ENCODE measurements at regions not wholly inside any gene's neighbourhood (a gene's known extent, or its start where the extent isn't known, plus 50 kb on each side); places are given as distances from the start of the nearest gene placed in this dataset.

- no peak overlapping the region for H3K4me3 ChIP-seq (ENCODE audit: control insufficient read depth in 2 of 3, extremely low read depth in 1 of 3, insufficient read depth in 2 of 3, low read depth in 1 of 3, low read length in 3 of 3)
- H3K4me1 ChIP-seq (ENCODE audit: control insufficient read depth, extremely low read depth, insufficient read depth, low read length), result no peaks in the 10 kb centered on the region
- H3K4me2 ChIP-seq (ENCODE audit: control insufficient read depth, extremely low read depth, insufficient read depth, low read depth, low read length), result no peak overlapping the region
- H2AFZ ChIP-seq (ENCODE audit: control insufficient read depth, low read length), result no peak overlapping the region
- H3K36me3 ChIP-seq (ENCODE audit: control insufficient read depth in 2 of 2, extremely low read depth in 1 of 2, insufficient read depth in 2 of 2, low read length in 2 of 2), result no peaks in the 10 kb centered on the region
- no peaks in the 10 kb centered on the region for H3K27me3 ChIP-seq (ENCODE audit: control insufficient read depth, extremely low read depth, insufficient read depth, low read length)
- H3K9me3 ChIP-seq (ENCODE audit: control insufficient read depth, low read depth, low read length), result no peaks in the 10 kb centered on the region
- dilution Hi-C loops (cut with MboI; ENCODE audit: extremely low pct_ligation_motif_present, low sequenced_read_pairs), result no loop called here
- DNase-seq (ENCODE audit: low read depth, low spot score) (no peak), FAIRE-seq (no peak)
- H3K9me1 ChIP-seq (ENCODE audit: control insufficient read depth, extremely low read depth, insufficient read depth, low read length), result no peaks in the 10 kb centered on the region
- no peak overlapping the region for H3K27ac ChIP-seq (ENCODE audit: control insufficient read depth, insufficient read depth, low read length)
- no peaks in the 10 kb centered on the region for H4K20me1 ChIP-seq (ENCODE audit: control insufficient read depth, extremely low read depth, insufficient read depth, low read length)
- H3K9ac ChIP-seq (ENCODE audit: control insufficient read depth, extremely low read depth, insufficient read depth, low read length), result no peak overlapping the region
- TF ChIP-seq CTCF (optimal IDR thresholded peaks at IDR 0.05 in 1 of 3, IDR thresholded peaks at IDR 0.05 in 1 of 3, conservative IDR thresholded peaks at IDR 0.05 in 1 of 3; ENCODE audit: extremely low read depth in 1 of 3, insufficient read depth in 2 of 3, low read length in 3 of 3), result no peak
- no peak for TF ChIP-seq EZH2 (IDR thresholded peaks at IDR 0.05; ENCODE audit: low read length)
- H3K79me2 ChIP-seq (ENCODE audit: control insufficient read depth, insufficient read depth, low read length), result no peaks in the 10 kb centered on the region
Measured at GRCh38 chrX:42466332-42467046, 311.5 kb downstream of the PPP1R2C start.

- H3K4me1 ChIP-seq (ENCODE audit: control insufficient read depth, extremely low read depth, insufficient read depth, low read length), result no peaks in the 10 kb centered on the region
- no peaks in the 10 kb centered on the region for H3K27me3 ChIP-seq (ENCODE audit: control insufficient read depth, extremely low read depth, insufficient read depth, low read length)
- no peak for DNase-seq (ENCODE audit: low read depth, low spot score)
- TF ChIP-seq CTCF (optimal IDR thresholded peaks at IDR 0.05 in 1 of 3, IDR thresholded peaks at IDR 0.05 in 1 of 3, conservative IDR thresholded peaks at IDR 0.05 in 1 of 3; ENCODE audit: extremely low read depth in 1 of 3, insufficient read depth in 2 of 3, low read length in 3 of 3) (no peak), EZH2 (IDR thresholded peaks at IDR 0.05; ENCODE audit: low read length) (no peak)
- H3K9me1 ChIP-seq (ENCODE audit: control insufficient read depth, extremely low read depth, insufficient read depth, low read length), result no peaks in the 10 kb centered on the region
- no peak overlapping the region for H3K27ac ChIP-seq (ENCODE audit: control insufficient read depth, insufficient read depth, low read length)
- dilution Hi-C loops (cut with MboI; ENCODE audit: extremely low pct_ligation_motif_present, low sequenced_read_pairs), result no loop called here
- no peaks in the 10 kb centered on the region for H3K9me3 ChIP-seq (ENCODE audit: control insufficient read depth, low read depth, low read length)
- H4K20me1 ChIP-seq (ENCODE audit: control insufficient read depth, extremely low read depth, insufficient read depth, low read length), result no peaks in the 10 kb centered on the region
- no peaks in the 10 kb centered on the region for H3K36me3 ChIP-seq (ENCODE audit: control insufficient read depth in 2 of 2, extremely low read depth in 1 of 2, insufficient read depth in 2 of 2, low read length in 2 of 2)
- no peak overlapping the region for H3K9ac ChIP-seq (ENCODE audit: control insufficient read depth, extremely low read depth, insufficient read depth, low read length)
- H2AFZ ChIP-seq (ENCODE audit: control insufficient read depth, low read length), result no peak overlapping the region
- no peak overlapping the region for H3K4me2 ChIP-seq (ENCODE audit: control insufficient read depth, extremely low read depth, insufficient read depth, low read depth, low read length)
- H3K79me2 ChIP-seq (ENCODE audit: control insufficient read depth, insufficient read depth, low read length), result no peaks in the 10 kb centered on the region
- FAIRE-seq, result no peak
- H3K4me3 ChIP-seq (ENCODE audit: control insufficient read depth in 2 of 3, extremely low read depth in 1 of 3, insufficient read depth in 2 of 3, low read depth in 1 of 3, low read length in 3 of 3), result no peak overlapping the region
Measured at GRCh38 chrX:42465821-42466220, 312.1 kb downstream of the PPP1R2C start.

All from keratinocyte (primary cell).